ENCODE measurements at regions not wholly inside any gene's neighbourhood (a gene's known extent, or its start where the extent isn't known, plus 50 kb on each side); places are given as distances from the start of the nearest gene placed in this dataset.
"Not testable (repeated sequence)": the region's sequence is repeated elsewhere in the genome, so short reads cannot be mapped to it uniquely, and the experiment has no call there.

GRCh38 chr10:47166808-47167581 lies 133.0 kb upstream of the GDF10 start:
- DNase-seq (ENCODE audit: low read depth), result not testable (repeated sequence)

GRCh38 chr10:47167591-47167990 lies 132.4 kb upstream of the GDF10 start:
- DNase-seq (ENCODE audit: low read depth), result no peak

GRCh38 chr10:47169581-47169980 lies 130.4 kb upstream of the GDF10 start:
- DNase-seq (ENCODE audit: low read depth), result no peak

- no peak for DNase-seq (ENCODE audit: low read depth)
Measured at GRCh38 chr10:47173929-47174442, 126.0 kb upstream of the GDF10 start.

- DNase-seq (ENCODE audit: low read depth), result no peak
Measured at GRCh38 chr10:47175181-47176123, 124.5 kb upstream of the GDF10 start.

- no peak for DNase-seq (ENCODE audit: low read depth)
Measured at GRCh38 chr10:47176206-47176902, 123.6 kb upstream of the GDF10 start.

GRCh38 chr10:47176903-47177868 lies 122.8 kb upstream of the GDF10 start:
- DNase-seq (ENCODE audit: low read depth), result no peak

GRCh38 chr10:47178537-47179290 lies 121.3 kb upstream of the GDF10 start:
- DNase-seq (ENCODE audit: low read depth), result no peak

- DNase-seq (ENCODE audit: low read depth), result no peak
Measured at GRCh38 chr10:47179291-47179647, 120.7 kb upstream of the GDF10 start.

GRCh38 chr10:47181052-47181849 lies 118.7 kb upstream of the GDF10 start:
- no peak for DNase-seq (ENCODE audit: low read depth)

- no peak for DNase-seq (ENCODE audit: low read depth)
Measured at GRCh38 chr10:47182934-47183703, 116.9 kb upstream of the GDF10 start.

GRCh38 chr10:47183704-47184041 lies 116.3 kb upstream of the GDF10 start:
- DNase-seq (ENCODE audit: low read depth), result no peak

- DNase-seq (ENCODE audit: low read depth), result no peak
Measured at GRCh38 chr10:47184273-47184672, 115.7 kb upstream of the GDF10 start.

GRCh38 chr10:47184724-47185330 lies 115.2 kb upstream of the GDF10 start:
- no peak for DNase-seq (ENCODE audit: low read depth)

- DNase-seq (ENCODE audit: low read depth), result no peak
Measured at GRCh38 chr10:47186941-47187340, 113.1 kb upstream of the GDF10 start.

GRCh38 chr10:47187592-47187991 lies 112.4 kb upstream of the GDF10 start:
- DNase-seq (ENCODE audit: low read depth), result no peak

GRCh38 chr10:47188156-47188555 lies 111.8 kb upstream of the GDF10 start:
- DNase-seq (ENCODE audit: low read depth), result no peak

GRCh38 chr10:47189802-47190201 lies 110.2 kb upstream of the GDF10 start:
- no peak for DNase-seq (ENCODE audit: low read depth)

Measured in forelimb muscle (tissue), 1 donor.